Left forelimb (tissue), 1 donor: ENCODE measurements at regions not wholly inside any gene's neighbourhood (a gene's known extent, or its start where the extent isn't known, plus 50 kb on each side); places are given as distances from the start of the nearest gene placed in this dataset.
"Not testable (repeated sequence)": the region's sequence is repeated elsewhere in the genome, so short reads cannot be mapped to it uniquely, and the experiment has no call there.

Experiments used
- DNase-seq: peaks from one replicate; pipeline ENCODE4 v3.0.0-alpha.2; 2018; ENCODE audit warnings: low spot score

DNA sequence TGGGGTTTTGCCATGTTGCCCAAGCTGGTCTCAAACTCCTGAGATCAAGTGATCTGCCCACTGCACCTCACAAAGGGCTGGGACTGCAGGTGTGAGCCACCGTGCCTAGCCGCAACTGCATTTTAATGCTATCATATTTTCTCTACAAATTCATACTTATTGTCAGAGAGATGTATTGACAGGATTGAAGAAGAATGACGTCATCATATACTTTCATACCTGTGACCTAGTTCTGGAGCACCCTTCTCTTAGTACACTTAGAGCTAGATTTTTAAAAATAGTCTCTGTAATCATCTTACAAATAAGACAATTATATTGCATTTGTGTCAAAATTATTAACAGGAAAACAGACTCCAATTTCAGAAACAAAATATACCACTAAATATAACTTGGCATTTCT is 242.8 kb upstream of the PDZRN3 start:
- no peak for DNase-seq

DNA sequence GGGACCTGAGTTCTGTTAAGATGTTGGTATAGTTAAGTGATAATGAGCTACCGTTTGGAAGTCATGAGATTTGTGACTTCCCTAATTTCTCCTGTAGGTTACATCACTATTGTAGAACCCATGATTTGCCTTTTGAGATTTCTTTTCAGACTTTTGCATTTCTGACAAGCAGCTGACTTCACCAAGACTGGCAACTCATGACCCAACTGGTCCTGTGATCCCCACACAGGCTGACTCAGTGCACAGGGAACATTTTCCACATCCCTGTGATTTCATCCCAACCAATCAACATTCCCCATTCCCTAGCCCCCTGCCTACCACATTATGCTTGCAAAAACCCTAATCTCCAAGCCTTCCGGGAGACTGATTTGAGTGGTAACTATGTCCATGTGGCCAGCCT is 242.1 kb upstream of the PDZRN3 start:
- no peak for DNase-seq

DNA sequence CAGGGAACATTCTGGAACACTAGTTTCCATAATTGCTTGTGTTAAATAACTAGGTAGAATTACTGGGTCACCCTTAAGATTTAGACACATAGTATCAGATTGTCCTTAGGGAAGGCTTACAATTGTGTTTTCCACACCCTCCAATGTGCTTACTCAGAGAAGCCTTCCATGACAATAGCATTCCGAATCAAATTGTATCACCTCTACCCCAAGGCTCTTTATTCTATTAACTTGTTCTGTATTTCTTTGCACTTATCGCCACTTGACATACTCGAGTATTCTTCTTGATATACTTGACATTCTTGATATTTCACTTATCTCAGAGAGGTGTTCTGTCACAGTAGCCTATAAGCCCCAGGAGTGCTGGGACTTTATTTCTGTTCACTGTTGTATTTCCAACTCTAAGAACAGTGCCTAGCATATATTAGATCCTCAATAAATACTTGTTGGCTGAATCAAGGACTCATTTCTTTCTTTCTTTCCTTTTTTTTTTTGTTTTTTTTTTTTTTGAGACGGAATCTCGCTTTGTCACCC is 238.9 kb upstream of the PDZRN3 start:
- no peak for DNase-seq

DNA sequence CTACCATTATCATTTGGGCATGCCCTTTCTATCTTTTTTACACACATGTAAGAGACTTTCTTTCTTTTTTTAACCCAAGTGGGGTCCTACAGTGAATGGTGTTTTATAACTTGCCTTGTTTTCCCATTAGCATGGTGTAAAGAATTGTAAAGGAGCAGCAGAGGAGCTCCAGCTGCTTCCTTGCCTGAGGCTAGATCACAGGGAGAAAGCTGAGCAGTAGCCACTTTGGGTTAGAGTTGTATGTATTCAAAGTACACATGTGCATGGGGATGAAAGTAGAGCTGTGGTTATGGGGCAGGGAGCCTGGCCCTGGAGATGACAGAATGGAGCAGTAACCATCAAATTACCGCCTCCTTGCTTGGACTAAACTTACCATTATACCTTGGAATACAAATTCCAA is 231.1 kb upstream of the PDZRN3 start:
- DNase-seq = no peak

DNA sequence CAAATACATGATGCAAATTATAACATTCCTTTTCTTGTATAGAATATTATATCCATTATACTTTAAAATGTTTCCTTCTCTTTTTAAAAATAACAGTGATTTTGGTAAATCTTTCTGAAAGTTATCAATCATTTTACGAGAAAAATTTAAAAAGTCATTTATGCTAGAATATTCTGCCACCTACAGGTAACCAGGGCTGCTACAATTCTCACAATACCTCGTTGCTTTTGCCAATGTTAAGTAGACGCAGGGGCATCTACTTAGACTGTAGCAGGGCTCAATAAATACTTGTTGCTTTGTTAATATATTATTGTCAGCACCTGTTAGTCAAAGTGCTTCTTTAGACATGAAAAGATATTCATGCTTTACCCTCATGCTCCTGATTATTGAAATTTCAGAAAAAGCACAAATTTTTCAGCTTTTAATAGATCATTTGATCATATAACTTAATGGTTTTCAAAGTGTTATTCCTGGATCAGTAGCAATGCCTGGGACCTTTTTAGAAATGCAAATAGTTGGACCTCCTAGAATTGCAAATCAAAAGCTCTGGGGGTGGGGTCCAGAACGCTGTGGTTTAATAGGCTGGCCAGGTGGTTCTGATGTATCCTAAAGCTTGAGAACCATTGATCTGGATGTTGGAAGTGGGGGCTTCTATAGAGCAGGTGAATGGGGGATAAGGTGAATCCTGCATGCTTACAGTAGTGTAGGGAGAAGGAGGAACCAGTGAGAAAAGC is 223.6 kb upstream of the PDZRN3 start:
- DNase-seq = no peak

DNA sequence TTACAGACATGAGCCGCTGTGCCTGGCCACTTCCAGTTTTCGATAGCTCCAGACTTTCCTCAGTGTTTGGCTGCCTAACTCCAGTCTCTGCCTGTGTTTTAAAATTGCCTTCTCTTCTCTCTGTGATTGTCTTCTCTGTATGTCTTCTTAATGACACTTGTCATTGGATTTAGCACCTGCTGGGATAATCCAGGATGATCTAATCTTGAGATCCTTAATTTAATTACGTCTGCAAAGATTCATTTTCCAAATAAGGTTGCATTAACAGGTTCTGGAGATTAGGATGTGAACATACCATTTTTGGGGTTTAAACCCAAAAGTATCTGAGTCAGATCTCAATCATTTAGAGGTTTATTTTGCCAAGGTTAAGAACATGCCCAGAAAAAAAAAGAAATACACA is 222.2 kb upstream of the PDZRN3 start:
- no peak for DNase-seq

DNA sequence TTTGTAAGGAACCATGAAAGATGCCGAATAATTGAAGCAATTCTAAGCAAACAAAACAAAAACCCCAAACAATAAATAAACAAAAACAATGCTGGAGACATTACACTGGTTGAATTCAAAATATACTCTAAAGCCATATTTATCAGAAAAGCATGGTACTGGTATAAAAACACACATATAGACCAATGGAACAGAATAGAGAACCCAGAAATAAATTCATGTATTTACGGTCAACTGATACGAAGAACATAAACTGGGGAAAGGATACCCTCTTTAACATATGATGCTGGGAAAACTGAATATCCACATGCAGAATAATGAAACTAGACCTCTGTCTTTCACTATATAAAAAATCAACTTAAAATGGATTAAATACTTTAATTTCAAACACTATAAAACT is 214.3 kb upstream of the PDZRN3 start:
- no peak for DNase-seq

DNA sequence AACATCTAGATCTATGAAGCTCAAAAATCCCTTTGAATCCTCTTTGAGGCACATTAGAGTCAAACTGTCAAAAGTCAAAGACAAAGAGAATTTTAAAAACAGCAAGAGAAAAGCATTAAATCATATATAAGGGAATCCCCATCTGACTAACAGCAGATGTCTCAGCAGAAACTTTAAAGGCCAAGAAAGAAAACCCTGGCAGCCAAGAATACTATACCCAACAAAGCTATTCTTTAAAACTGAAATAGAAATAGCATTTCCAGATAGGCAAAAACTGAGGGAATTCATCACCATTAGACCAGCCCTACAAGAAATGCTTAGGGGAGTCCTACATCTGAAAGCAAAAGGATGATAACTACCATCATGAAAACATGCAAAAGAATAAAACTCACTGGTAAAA is 211.2 kb upstream of the PDZRN3 start:
- DNase-seq = no peak

DNA sequence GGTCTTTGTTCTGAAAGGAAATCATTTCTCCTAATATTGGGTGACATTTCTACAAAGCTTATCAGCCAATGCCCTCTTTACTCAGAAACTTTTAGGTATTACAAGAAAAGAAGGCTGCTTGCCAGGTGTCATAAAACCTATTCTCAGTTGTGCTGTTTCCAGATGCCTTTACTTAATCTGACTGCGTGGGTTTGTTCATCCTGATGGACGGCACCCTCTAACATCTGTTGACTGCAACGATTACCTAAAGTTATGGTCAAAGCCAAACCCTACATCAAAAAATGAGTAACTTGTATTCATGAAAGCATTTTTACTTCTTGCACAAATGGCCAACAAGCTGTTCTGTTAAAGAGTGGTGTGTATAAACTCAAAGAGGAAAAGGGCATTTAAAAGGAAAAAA is 207.7 kb upstream of the PDZRN3 start:
- DNase-seq = no peak

DNA sequence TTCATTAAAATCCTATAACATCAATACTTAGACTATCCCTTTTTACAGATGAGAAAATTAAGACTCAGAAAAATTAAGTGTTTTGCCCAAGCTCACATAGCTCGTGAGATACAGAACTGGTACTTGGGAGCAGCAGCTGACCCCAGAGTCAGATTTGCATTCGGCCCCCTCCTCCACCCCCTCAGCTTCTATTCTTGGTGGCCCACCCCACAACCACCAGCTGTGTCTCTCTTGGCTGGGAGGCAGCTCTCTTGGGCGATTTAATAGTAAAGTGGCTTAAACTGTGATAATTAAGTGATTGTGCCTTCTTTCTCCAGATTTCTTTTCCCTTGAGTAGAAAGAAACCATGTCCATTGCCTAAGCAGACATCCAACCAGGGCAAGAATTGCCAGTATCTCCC is 203.6 kb upstream of the PDZRN3 start:
- no peak for DNase-seq

DNA sequence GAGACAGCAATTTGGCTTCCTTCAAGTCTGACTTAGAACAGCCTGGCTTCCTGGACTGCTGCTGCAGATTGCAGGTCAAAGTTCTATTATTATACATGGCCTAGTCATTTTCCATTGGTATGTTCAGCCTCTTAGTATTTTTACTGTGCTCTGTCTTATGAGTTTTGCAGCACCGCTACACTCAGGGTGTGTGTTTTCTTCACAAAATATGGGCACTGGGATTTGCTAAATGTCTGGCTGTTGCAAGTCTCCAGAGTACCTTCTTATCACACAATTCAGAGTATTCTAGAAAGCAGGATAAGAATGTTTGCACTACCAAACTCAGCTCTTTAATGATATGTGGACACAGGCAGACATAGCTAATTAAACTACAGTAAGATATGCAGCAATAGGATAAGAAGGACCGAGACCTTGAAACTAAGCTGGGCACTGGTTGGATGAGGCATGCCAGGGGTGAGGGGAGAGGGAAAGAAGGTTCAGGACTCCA is 203.0 kb upstream of the PDZRN3 start:
- DNase-seq = no peak

DNA sequence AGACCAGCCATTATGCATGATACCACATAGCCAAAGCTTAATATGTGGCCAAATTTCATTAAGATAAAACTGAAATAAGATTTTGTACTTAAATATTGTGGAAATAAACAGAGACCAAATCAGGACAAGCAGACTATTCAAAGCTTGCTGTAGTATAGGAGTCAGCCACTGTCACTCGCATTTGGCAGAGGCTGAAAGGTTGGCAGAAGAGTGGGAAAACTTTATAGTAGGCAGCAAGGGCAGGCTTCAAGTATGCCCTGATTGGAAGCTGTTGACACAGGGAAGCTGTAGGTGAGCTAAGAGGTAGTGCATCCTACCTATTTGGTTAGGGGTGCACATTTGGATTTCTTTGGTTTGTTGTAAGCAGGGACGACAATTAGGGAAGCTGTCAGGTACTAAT is 202.5 kb upstream of the PDZRN3 start:
- no peak for DNase-seq

DNA sequence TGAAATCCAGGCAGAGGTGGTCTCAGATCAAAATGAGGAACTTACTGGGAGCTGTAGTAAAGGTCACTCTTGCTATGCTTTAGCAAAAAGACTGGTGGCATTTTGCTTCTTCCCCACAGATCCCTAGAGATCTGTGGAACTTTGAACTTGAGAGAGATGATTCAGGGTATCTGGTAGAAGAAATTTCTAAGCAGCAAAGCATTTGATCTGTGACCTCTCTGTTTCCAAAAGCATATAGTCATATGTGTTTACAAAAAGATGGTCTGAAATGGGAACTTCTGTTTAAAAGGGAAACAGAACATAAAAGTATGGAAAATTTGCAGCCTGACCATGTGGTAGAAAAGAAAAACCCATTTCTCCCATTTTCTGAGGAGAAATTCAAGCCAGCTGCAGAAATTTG is 196.2 kb upstream of the PDZRN3 start:
- not testable (repeated sequence) for DNase-seq

DNA sequence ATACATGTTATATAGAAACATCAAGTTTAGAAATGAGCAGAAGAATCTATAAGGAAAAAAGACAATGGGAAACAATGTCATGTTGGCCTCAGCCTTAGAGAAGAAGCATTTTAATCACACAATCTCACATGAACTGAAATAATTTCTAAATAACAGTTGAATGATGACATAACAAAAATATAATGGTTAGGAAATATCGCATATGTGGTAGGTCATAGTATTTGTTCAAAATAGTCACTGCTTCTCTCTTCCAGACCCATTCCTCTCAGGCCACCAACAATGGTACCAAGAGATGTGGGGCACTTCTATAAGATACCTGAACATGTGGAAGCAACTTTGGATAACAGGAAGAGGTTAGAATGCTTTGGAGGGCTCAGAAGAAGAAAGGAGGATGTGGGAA is 195.7 kb upstream of the PDZRN3 start:
- DNase-seq = no peak

DNA sequence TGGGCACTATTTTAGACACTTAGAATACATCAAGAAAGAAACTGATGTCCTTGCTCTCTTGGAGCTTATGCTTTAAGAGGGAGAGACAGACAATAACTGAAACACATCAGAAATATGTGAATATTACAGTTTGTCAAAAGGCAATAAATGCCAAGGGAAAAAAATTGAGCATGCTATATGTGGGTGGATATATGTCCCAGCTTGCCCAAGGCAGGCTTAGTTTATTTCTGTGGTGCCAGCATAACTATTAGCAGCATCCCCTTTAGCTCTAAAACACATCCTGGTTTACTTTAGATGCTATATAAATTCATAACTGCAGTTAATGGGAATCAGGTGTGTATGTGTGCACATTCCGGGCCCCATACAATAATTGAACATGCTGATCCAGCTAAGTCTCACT is 191.2 kb upstream of the PDZRN3 start:
- no peak for DNase-seq

DNA sequence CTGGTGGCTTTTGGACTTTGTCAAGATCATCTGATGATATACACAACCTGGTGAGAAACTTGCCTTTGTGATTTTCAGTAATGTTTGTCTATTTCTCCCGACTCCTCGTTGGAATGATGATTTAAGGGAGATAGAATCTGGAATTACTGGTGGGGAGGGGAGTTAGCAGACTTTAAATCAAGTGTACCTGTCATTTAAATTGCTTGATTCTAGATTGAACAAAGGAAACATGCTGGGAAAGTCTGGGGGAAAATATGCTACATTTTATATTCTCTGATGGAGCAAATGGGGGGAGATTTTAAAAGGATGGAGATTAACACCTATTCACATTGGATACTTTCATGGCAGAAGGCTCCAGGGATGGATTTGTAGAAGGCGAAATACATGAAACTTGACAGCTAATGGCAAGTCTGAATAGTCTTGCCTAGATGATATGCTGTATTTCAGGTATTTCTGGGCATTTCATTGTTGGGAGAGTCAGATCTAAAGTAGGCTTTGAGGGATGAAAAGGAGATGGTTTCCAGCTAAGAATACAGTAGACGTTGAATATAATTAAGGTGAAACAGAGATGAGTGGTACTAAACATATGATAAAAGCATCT is 189.1 kb upstream of the PDZRN3 start:
- no peak for DNase-seq

DNA sequence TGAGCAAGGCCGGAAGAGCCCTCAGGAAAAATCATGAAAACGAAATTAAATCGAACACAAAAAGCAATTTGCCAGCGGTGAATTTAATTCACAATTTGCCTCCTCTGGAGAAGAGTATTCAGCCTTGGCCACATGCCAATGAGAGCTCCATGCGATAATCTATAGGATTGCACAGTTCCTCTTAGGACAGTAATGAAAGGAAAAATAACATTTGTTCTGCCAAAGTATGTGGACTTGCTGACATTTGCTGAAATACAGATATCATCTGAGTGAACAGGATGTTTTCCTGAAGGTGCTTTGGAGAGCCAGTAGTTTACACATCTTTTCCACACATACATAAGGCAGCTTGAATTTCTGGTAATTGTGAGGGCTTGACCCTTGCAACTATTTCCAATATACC is 188.6 kb upstream of the PDZRN3 start:
- DNase-seq = no peak

DNA sequence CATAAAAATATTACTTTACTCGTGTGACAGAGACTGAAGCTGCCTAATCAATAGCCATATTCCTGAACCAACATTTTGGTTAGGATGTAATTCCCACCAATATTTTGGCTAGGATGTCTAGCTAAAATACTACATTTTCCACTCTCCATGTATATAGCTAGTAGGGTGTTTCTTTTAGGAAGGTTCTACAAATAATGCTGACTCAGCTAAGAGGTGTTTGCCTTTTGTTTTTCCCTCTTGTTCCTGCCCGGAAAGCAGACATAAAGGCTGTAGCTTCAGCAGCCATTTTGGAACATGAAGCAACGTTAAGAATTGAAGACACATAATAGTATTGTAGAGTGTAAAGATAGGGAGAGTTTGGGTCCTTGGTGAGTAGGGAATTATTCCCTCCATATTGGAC is 187.3 kb upstream of the PDZRN3 start:
- no peak for DNase-seq

DNA sequence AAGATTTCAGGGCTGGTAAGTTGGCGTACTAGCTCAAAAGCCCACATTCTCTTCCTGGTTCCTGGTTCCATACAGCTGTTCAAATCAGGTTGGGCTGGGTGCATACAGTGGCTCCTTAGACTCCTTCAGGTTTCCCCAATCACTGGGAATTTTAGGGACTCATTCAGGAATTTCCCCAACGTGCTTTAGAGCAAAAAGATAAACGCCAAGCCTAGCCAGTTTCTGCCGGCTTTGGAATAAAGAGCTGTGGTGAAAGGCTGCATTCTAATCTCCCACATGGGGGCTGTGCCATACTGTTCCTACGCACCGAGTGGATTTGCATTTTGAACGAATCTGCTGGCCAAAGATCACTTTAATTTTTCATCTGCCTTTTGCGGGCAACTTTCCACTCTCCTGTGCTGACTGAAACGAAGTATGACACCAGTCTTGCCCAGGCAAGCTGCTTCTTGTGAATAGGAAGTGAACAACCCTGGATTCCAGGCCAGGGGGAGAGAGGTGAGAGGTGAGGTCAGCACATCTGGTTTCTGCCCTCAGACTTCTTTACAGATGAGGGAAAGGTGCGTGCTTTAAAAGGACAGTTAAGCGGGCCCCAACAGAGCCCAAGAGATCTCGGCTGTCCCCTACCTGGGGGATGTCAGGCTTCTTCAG is 184.2 kb upstream of the PDZRN3 start:
- no peak for DNase-seq

DNA sequence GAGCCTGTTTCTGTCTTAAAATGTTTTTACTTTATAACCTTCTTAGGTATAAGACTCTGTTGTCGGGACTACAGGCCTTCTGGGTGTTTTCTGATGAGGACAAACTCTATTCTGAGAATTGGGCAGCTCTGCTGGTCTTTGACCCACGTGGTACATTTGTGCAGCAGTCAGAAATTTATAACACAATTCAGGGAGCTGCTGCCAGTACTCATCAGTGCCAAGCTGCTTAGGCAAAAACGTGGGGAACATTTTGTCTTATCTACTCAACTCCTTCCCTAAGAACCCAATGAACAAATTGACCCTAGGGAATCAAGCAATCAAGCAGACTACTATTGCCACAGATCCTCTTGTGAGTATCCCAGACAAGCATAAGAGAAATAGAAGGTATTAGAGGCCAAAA is 180.7 kb upstream of the PDZRN3 start:
- no peak for DNase-seq

DNA sequence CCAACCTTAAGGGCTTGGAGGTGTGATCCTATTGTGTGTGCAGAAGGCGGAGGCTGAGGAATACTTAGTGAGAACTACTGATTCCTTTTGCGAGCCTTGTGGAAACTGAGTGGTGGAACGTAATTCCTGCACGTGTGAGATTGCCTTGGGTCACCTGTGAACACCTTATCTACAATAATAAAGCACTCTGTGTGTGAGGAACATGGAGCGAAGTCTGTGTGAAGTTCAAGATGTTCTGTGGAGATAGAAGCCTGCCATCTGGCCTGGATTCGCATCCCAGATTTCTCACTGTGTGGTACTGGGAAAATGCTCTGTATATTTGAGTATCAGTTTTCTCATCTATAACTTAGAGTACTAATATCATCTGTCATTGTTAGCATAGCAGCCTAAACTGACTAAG is 179.5 kb upstream of the PDZRN3 start:
- DNase-seq = no peak

DNA sequence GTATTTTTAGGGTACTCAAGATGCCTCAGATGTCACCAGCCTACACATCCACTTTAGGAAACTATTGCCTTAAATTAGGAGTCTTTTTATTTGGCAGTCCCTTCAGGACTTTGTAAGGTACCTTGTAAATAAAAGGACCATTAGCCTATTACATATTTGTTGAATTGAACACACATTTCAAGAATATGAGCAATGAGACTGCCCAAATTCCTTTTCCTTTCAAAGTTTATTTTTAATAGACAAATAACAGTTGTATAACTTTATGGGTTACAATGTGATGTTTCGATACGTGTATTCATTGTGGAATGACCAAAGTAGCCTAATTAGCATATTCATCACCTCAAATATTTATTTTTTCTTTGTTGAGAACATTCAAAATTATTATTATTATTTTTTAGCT is 176.7 kb upstream of the PDZRN3 start:
- DNase-seq = no peak

DNA sequence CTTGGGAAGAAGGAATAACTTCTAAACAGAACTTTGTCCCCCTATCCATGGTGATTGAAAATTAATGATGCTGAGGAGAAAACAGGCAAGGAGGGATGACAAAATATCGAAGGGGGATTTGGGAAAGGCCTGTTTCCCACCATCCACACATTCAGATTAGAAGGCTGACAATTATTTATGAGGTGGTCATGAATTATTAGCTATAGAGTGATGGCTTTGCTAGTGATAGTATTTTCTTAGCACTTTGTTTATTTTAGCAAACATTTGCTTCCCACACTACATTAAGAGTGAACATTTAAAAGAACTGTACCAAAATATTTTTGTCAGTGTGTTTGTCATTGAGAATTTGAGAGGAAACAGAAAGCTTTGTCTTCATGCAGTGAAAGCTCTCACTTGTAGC is 172.6 kb upstream of the PDZRN3 start:
- no peak for DNase-seq
